Kidney (tissue), 13 donors: ENCODE measurements at regions not wholly inside any gene's neighbourhood (a gene's known extent, or its start where the extent isn't known, plus 50 kb on each side); places are given as distances from the start of the nearest gene placed in this dataset.
"Not testable (repeated sequence)": the region's sequence is repeated elsewhere in the genome, so short reads cannot be mapped to it uniquely, and the experiment has no call there.

ENCODE experiments used
- DNase-seq, 5 donors: peaks; one replicate each; pipeline ENCODE4 v3.0.0-alpha.2; 2013 to 2020
- FAIRE-seq: peaks from 2 replicates; lab custom pipeline; 2012; peaks lifted over from hg19 to GRCh38; lab: Jason Lieb, UNC
- H3K27ac ChIP-seq, 2 donors: one replicate each; pipeline ENCODE4 v1.7.0; 2013; ENCODE audit warnings: low read depth in 2 of 2, low read length in 2 of 2, inconsistent platforms in 1 of 2
- H3K27me3 ChIP-seq: one replicate; pipeline ENCODE4 v1.7.1; 2013; ENCODE audit warnings: low read length, inconsistent platforms; ENCODE audit not compliant: control insufficient read depth, insufficient read depth
- H3K36me3 ChIP-seq, 3 donors: one replicate each; pipeline versions ENCODE4 v1.7.0 to v1.7.1; 2013; ENCODE audit warnings: low read length in 3 of 3, control low read depth in 1 of 3, inconsistent platforms in 1 of 3; ENCODE audit not compliant: insufficient read depth in 3 of 3, control insufficient read depth in 2 of 3
- H3K4me1 ChIP-seq, 3 donors: one replicate each; pipeline versions ENCODE4 v1.7.0 to v1.7.1; 2013; ENCODE audit warnings: low read length in 3 of 3, inconsistent platforms in 1 of 3, low read depth in 1 of 3; ENCODE audit not compliant: control insufficient read depth in 2 of 3, insufficient read depth in 2 of 3
- H3K4me3 ChIP-seq, 3 donors: one replicate each; pipeline versions ENCODE4 v1.7.0 to v1.8.1; 2013; ENCODE audit warnings: low read length in 3 of 3, control low read depth in 1 of 3, inconsistent platforms in 1 of 3
- H3K9ac ChIP-seq, 3 donors: one replicate each; pipeline versions ENCODE4 v1.7.0 to v1.7.1; 2013; ENCODE audit warnings: low read length in 3 of 3, control low read depth in 1 of 3, inconsistent platforms in 1 of 3
- H3K9me3 ChIP-seq, 3 donors: one replicate each; pipeline versions ENCODE4 v1.7.0 to v1.7.1; 2013; ENCODE audit warnings: low read length in 3 of 3, control low read depth in 1 of 3, inconsistent platforms in 1 of 3; ENCODE audit not compliant: control insufficient read depth in 2 of 3, insufficient read depth in 1 of 3
- intact Hi-C: fragments of 100-400 bp; cut with DNase I; formaldehyde crosslinking; loops from one replicate; pipeline ENCODE4 v1.11.1; 2022
- TF ChIP-seq, protein P1 (sequence below): IDR thresholded peaks from 3 replicates; pipeline ENCODE4 v1.5.1; 2012; ENCODE audit warnings: mild to moderate bottlenecking, moderate library complexity, borderline replicate concordance; ENCODE audit not compliant: insufficient read depth; ENCODE audit errors: extremely low read depth
- donor health status: control.
- donor health status: control.
- donor health status: control.
- donor health status: control.
- donor health status: control.
- donor health status: DM: yes; HTN: yes; CAD: no.
- donor health status: Normal renal cell carcinoma (clear cell type).

DNA sequence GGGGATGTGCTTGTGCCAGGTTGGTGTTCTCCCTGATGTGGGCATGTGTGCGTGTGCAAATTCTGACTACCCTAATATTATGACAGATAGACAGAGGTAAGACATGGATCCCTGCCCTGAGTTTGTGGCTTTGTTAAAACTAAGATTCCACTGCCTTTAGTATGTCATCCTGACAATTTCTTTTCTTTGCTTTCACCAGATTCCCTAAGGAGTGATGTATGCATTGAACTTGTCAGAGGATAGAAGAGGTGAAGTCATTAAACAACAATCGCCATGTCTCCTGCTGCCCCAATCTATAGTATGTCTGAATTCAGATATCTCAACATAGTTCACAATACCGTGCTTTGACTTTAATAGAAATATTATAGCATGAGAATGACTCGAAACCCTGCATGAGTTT is 137.1 kb upstream of the ELAC2 start:
- Histone ChIP-seq H3K9me3 (no peaks in the 10 kb centered on the region), H3K27ac (no peak overlapping the region)
- FAIRE-seq: no peak

DNA sequence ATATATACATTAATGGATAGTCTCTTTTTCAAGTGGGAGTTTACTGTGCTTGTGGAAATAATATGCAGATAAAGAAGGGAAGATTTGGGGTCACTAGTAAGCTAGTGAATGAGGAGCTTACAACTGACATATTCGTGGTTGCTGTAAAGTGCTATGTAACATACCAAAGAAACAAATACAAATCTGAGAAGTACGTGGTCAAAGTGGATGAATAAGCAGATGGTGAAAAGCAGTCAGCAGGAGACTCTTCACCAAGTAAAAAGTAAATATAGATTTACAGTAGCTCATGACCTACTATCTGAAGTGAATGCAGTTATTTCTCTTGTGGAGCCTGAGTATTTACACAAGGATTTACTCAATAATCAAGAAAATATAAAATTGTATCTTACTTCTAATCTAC is 136.6 kb upstream of the ELAC2 start:
- H3K4me3 ChIP-seq: no peak overlapping the region
- no peak overlapping the region for H3K9ac ChIP-seq
- no peaks in the 10 kb centered on the region for H3K27me3 ChIP-seq
- H3K36me3 ChIP-seq: no peaks in the 10 kb centered on the region
- FAIRE-seq (no peak), DNase-seq (no peak)
- H3K9me3 ChIP-seq: no peaks in the 10 kb centered on the region
- intact Hi-C loops: no loop called here
- H3K27ac ChIP-seq: no peak overlapping the region
- TF ChIP-seq, protein P1, sequence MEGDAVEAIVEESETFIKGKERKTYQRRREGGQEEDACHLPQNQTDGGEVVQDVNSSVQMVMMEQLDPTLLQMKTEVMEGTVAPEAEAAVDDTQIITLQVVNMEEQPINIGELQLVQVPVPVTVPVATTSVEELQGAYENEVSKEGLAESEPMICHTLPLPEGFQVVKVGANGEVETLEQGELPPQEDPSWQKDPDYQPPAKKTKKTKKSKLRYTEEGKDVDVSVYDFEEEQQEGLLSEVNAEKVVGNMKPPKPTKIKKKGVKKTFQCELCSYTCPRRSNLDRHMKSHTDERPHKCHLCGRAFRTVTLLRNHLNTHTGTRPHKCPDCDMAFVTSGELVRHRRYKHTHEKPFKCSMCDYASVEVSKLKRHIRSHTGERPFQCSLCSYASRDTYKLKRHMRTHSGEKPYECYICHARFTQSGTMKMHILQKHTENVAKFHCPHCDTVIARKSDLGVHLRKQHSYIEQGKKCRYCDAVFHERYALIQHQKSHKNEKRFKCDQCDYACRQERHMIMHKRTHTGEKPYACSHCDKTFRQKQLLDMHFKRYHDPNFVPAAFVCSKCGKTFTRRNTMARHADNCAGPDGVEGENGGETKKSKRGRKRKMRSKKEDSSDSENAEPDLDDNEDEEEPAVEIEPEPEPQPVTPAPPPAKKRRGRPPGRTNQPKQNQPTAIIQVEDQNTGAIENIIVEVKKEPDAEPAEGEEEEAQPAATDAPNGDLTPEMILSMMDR: no peak
- H3K4me1 ChIP-seq: no peaks in the 10 kb centered on the region

More for the DNA sequence above, 137.1 kb upstream of the ELAC2 start:
- intact Hi-C loops: no loop called here
- no peak for DNase-seq
- H3K36me3 ChIP-seq: no peaks in the 10 kb centered on the region
- TF ChIP-seq, protein P1: no peak
- no peak overlapping the region for H3K4me3 ChIP-seq
- no peaks in the 10 kb centered on the region for H3K27me3 ChIP-seq
- H3K9ac ChIP-seq: no peak overlapping the region
- no peaks in the 10 kb centered on the region for H3K4me1 ChIP-seq

DNA sequence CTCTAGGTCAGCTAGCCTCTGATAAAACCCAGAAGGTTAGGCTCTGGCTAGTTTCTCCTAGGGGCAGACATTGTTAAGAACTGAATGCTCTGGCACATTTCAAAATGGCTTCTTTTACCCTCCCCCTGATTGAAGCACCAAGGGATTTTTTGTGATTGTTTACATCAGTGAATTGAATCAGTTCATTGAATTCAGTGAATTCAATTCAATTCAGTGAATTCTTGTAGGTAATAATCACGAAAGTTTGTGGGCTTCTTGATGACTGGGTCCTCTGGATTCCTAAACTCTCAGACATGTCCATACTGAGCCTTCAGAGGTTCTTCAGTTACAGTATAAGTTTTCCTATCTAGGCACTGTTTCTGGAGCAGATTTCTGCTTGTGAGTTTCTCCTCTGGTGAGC is 135.2 kb upstream of the ELAC2 start:
- Histone ChIP-seq H3K4me3 (no peak overlapping the region), H3K27me3 (no peaks in the 10 kb centered on the region), H3K27ac (no peak overlapping the region), H3K4me1 (no peaks in the 10 kb centered on the region), H3K36me3 (no peaks in the 10 kb centered on the region), H3K9me3 (no peaks in the 10 kb centered on the region), H3K9ac (no peak overlapping the region)
- DNase-seq: no peak
- FAIRE-seq: no peak
- intact Hi-C loops: no loop called here
- TF ChIP-seq, protein P1: no peak

DNA sequence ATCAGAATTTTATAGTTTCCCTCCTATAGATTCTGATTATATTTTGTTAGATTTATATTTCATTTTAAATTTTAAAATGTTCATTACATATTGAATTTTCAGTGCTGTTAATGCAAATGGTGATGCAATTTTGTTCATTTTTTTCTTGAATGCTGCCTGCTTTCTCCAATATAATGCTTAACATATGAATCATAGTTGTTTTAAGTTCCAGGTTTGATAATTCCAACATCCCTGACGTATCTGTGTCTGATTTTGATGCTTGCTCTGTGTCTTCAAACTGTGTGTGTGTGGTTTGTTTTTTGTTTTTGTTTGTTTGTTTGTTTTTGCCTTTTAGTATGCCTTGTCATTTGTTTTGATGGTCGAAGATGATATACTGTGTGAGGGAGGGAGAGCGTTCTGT is 134.7 kb upstream of the ELAC2 start:
- Histone ChIP-seq H3K36me3 (no peaks in the 10 kb centered on the region), H3K9me3 (no peaks in the 10 kb centered on the region), H3K9ac (no peak overlapping the region), H3K27me3 (no peaks in the 10 kb centered on the region), H3K4me3 (no peak overlapping the region), H3K4me1 (no peaks in the 10 kb centered on the region), H3K27ac (no peak overlapping the region)
- intact Hi-C loops: no loop called here
- FAIRE-seq (no peak), DNase-seq (no peak)
- TF ChIP-seq, protein P1: no peak

DNA sequence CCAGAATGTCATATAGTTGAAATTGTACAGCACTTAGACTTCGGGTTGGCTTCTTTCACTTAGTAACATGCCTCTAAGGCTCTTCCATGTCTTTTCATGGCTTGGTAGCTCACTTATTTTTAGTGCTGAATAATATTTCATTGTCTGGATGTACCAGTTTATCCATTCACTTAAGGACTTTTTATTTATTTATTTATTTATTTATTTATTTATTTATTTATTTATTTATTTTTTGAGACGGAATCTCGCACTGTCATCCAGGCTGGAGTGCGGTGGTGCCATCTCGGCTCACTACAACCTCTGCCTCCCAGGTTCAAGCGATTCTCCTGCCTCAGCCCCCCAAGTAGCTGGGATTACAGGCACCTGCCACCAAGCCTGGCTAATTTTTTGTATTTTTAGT is 132.9 kb upstream of the ELAC2 start:
- H3K27me3 ChIP-seq, FAIRE-seq, H3K27ac ChIP-seq, DNase-seq, H3K9ac ChIP-seq, H3K36me3 ChIP-seq, H3K9me3 ChIP-seq, H3K4me1 ChIP-seq, H3K4me3 ChIP-seq, intact Hi-C loops: not testable (repeated sequence)
